ENCODE measurements at regions not wholly inside any gene's neighbourhood (a gene's known extent, or its start where the extent isn't known, plus 50 kb on each side); places are given as distances from the start of the nearest gene placed in this dataset.

GRCh38 chrX:130974323-130974722, 71.3 kb upstream of the ENOX2 start:
- DNase-seq (ENCODE audit: low read depth) = peak; percentile 20

GRCh38 chrX:130975947-130976346, 72.9 kb upstream of the ENOX2 start:
- DNase-seq (ENCODE audit: low read depth) = peak; percentile 26

GRCh38 chrX:130981836-130982235, 76.3 kb upstream of the ARHGAP36 start:
- DNase-seq (ENCODE audit: low read depth) = no peak

- no peak for DNase-seq (ENCODE audit: low read depth)
Measured at GRCh38 chrX:130984782-130985181, 73.4 kb upstream of the ARHGAP36 start.

- no peak for DNase-seq (ENCODE audit: low read depth)
Measured at GRCh38 chrX:130987241-130987640, 70.9 kb upstream of the ARHGAP36 start.

- DNase-seq (ENCODE audit: low read depth) = no peak
Measured at GRCh38 chrX:130990723-130991122, 67.4 kb upstream of the ARHGAP36 start.

- peak; percentile 5 for DNase-seq (ENCODE audit: low read depth)
Measured at GRCh38 chrX:130994671-130995070, 63.5 kb upstream of the ARHGAP36 start.

- DNase-seq (ENCODE audit: low read depth) = no peak
Measured at GRCh38 chrX:130995439-130995838, 62.7 kb upstream of the ARHGAP36 start.

GRCh38 chrX:130997314-130997713, 60.8 kb upstream of the ARHGAP36 start:
- DNase-seq (ENCODE audit: low read depth) = no peak

- DNase-seq (ENCODE audit: low read depth) = no peak
Measured at GRCh38 chrX:130999360-130999759, 58.8 kb upstream of the ARHGAP36 start.
